ENCODE measurements at regions not wholly inside any gene's neighbourhood (a gene's known extent, or its start where the extent isn't known, plus 50 kb on each side); places are given as distances from the start of the nearest gene placed in this dataset.

DNA sequence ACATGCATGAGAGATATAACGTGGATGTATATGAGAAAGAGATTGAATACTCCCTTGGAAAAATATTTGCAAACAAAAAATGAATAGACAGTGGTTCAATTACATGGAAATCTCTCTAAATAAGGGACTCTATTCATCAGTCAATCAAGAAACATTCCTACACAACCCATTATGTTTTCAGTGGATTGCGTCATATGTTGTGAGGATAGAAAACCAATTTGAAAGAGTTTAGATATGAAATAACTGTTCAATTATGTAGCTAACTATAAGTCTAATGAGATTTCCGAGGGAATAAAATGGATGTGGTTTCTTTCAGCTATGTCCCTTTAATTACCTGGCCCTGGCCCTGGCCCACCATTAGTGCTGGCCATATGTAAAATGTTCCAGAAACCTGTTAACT, 86.7 kb upstream of the TMCO5A start:
- Histone ChIP-seq H3K36me3 (no peaks in the 10 kb centered on the region), H3K4me3 (no peak overlapping the region), H3K4me1 (no peaks in the 10 kb centered on the region), H3K27me3 (no peaks in the 10 kb centered on the region), H3K27ac (no peak overlapping the region), H3K9me3 (no peaks in the 10 kb centered on the region)
- intact Hi-C loops (cut with DNase I; ENCODE audit: low total_unique reads): no loop called here
- no peak for DNase-seq
- no peak for TF ChIP-seq CTCF (IDR thresholded peaks at IDR 0.05)

GRCh38 chr15:37856109-37856508, 78.3 kb upstream of the TMCO5A start:
- H3K4me1 ChIP-seq: peaks cover 0 to 10% (median 0%) of the 10 kb centered on the region in 4 donors
- TF ChIP-seq CTCF (IDR thresholded peaks at IDR 0.05): no peak
- H3K27ac ChIP-seq: no peak overlapping the region
- H3K4me3 ChIP-seq: no peak overlapping the region
- no peak for DNase-seq
- H3K36me3 ChIP-seq: no peaks in the 10 kb centered on the region
- H3K9me3 ChIP-seq: no peaks in the 10 kb centered on the region
- intact Hi-C loops (cut with DNase I; ENCODE audit: low total_unique reads): no loop called here
- no peaks in the 10 kb centered on the region for H3K27me3 ChIP-seq

DNA sequence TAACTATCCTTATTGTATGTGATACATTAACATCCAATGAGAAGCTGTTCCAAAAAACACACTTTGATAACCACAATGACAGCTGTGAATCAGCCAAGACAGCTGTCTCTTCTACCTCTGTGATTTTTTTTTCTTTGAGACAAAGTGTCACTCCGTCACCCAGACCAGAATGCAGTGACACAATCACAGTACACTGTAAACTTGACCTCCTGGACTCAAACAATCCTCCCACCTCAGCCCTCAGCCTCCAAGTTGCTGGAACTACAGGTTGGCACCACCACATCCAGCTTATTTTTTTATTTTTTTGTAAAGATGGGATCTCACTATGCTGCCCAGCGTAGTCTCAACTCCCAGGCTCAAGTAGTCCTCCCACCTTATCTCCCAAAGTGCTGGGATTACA, 73.5 kb upstream of the TMCO5A start:
- Histone ChIP-seq H3K27ac (no peak overlapping the region), H3K36me3 (no peaks in the 10 kb centered on the region), H3K9me3 (no peaks in the 10 kb centered on the region), H3K27me3 (no peaks in the 10 kb centered on the region), H3K4me1 (peaks cover 0 to 16% (median 3%) of the 10 kb centered on the region in 4 donors), H3K4me3 (no peak overlapping the region)
- intact Hi-C loops (cut with DNase I; ENCODE audit: low total_unique reads): no loop called here
- TF ChIP-seq CTCF (IDR thresholded peaks at IDR 0.05): no peak
- DNase-seq: no peak

DNA sequence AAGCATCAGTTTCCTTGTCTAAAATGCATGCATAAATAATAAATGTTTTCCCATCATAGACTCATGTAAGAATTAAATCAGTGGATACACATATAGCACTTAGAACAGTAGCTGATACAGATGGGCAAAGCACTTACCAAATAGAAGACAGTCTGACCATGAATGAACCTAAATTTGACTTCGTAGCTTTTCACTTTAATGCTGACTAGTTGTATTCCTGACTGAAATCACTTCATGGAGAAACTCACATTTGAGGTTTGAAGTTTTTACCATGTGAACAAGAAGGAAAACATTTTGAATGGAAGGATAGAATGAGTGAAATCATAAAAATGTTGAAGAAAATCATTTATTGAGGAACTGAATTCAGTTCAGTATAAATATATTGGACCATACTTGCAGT, 68.8 kb upstream of the TMCO5A start:
- no peaks in the 10 kb centered on the region for H3K36me3 ChIP-seq
- no peaks in the 10 kb centered on the region for H3K27me3 ChIP-seq
- TF ChIP-seq CTCF (IDR thresholded peaks at IDR 0.05): no peak
- H3K9me3 ChIP-seq: no peaks in the 10 kb centered on the region
- H3K4me3 ChIP-seq: no peak overlapping the region
- DNase-seq: no peak
- H3K27ac ChIP-seq: no peak overlapping the region
- H3K4me1 ChIP-seq: peaks cover 0 to 8% (median 3%) of the 10 kb centered on the region in 4 donors
- intact Hi-C loops (cut with DNase I; ENCODE audit: low total_unique reads): no loop called here

DNA sequence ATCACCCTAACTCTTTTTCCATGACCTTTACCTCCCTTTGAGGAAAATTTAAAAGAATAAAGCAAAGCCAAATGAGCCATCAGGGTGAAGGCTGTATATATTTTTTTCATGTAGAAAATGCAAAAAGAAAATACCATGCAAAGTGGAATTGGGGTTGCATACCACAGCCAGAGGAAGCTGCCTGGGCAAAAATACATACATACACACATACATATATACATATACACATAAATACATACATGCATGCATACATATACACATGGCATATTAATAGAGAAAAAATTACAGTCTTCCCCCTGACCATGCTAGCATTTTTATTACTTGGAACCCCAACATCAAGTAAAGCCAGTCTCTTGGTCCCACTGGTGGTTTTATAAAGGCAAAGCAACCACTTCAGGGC, 63.7 kb upstream of the TMCO5A start:
- intact Hi-C loops (cut with DNase I; ENCODE audit: low total_unique reads): no loop called here
- no peaks in the 10 kb centered on the region for H3K36me3 ChIP-seq

More for the DNA sequence above, 63.7 kb upstream of the TMCO5A start:
- DNase-seq: no peak
- no peaks in the 10 kb centered on the region for H3K9me3 ChIP-seq
- no peaks in the 10 kb centered on the region for H3K27me3 ChIP-seq
- no peaks in the 10 kb centered on the region for H3K4me1 ChIP-seq
- TF ChIP-seq CTCF (IDR thresholded peaks at IDR 0.05): no peak
- H3K4me3 ChIP-seq: no peak overlapping the region
- no peak overlapping the region for H3K27ac ChIP-seq

All from tibial artery (tissue), 4 donors.